ENCODE measurements at regions not wholly inside any gene's neighbourhood (a gene's known extent, or its start where the extent isn't known, plus 50 kb on each side); places are given as distances from the start of the nearest gene placed in this dataset.

DNA sequence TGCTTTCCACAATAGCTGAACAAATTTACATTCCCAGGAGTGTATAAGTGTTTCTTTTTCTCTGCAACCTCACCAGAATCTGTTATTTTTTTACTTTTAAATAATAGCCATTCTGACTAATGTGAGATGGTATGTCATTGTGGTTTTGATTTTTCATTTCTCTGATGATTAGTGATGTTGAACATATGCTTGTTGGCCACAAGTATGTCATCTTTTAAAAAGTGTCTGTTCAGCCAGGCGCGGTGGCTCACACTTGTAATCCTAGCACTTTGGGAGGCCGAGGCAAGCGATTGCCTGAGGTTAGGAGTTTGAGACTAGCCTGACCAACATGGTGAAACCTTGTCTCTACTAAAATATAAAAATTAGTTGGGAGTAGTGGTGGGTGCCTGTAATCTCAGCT lies 619.3 kb downstream of the SI start:
- H3K36me3 Mint-ChIP-seq: no peaks in the 10 kb centered on the region
- H3K4me1 Mint-ChIP-seq: no peaks in the 10 kb centered on the region
- Histone ChIP-seq H3K79me2 (ENCODE audit: insufficient read depth, low read length) (no peaks in the 10 kb centered on the region), H3K27me3 (ENCODE audit: control insufficient read depth in 2 of 2, insufficient read depth in 2 of 2, low read length in 2 of 2) (no peaks in the 10 kb centered on the region), H3K27ac (ENCODE audit: low read depth in 1 of 2, low read length in 2 of 2) (no peak overlapping the region), H3K9ac (ENCODE audit: insufficient read depth, low read length, poor library complexity, severe bottlenecking) (no peak overlapping the region), H3K4me3 (replicated peaks in 1 of 3; ENCODE audit: low read depth in 2 of 3, low read length in 3 of 3) (no peak overlapping the region), H4K20me1 (ENCODE audit: insufficient read depth, low read length) (no peaks in the 10 kb centered on the region), H3K4me1 (ENCODE audit: control insufficient read depth in 1 of 2, insufficient read depth in 2 of 2, low read length in 2 of 2) (no peaks in the 10 kb centered on the region), H2AFZ (ENCODE audit: insufficient read depth, low read depth, low read length, poor library complexity, severe bottlenecking) (no peak overlapping the region), H3K4me2 (replicated peaks; ENCODE audit: extremely low read depth, low read length, poor library complexity, severe bottlenecking) (no peak overlapping the region), H3K9me3 (replicated peaks in 1 of 2; ENCODE audit: control insufficient read depth in 1 of 2, insufficient read depth in 1 of 2, low read length in 2 of 2) (peaks cover 0 to 4% of the 10 kb centered on the region in 2 donors), H3K36me3 (replicated peaks in 1 of 2; ENCODE audit: control insufficient read depth in 1 of 2, insufficient read depth in 2 of 2, low read length in 2 of 2) (no peaks in the 10 kb centered on the region)
- H3K27ac Mint-ChIP-seq: no peak overlapping the region
- DNase-seq: no peak
- intact Hi-C loops (cut with micrococcal nuclease): no loop called here
- peaks cover 0 to 9% (median 2%) of the 10 kb centered on the region in 7 donors for H3K9me3 Mint-ChIP-seq
- no peaks in the 10 kb centered on the region for H3K27me3 Mint-ChIP-seq (ENCODE audit: low read depth in 3 of 3)
- no peak overlapping the region for H3K4me3 Mint-ChIP-seq
- 100% methylated on average over 2 of the region's 4 CpGs for WGBS (ENCODE audit: insufficient coverage)
- TF ChIP-seq, protein P1, sequence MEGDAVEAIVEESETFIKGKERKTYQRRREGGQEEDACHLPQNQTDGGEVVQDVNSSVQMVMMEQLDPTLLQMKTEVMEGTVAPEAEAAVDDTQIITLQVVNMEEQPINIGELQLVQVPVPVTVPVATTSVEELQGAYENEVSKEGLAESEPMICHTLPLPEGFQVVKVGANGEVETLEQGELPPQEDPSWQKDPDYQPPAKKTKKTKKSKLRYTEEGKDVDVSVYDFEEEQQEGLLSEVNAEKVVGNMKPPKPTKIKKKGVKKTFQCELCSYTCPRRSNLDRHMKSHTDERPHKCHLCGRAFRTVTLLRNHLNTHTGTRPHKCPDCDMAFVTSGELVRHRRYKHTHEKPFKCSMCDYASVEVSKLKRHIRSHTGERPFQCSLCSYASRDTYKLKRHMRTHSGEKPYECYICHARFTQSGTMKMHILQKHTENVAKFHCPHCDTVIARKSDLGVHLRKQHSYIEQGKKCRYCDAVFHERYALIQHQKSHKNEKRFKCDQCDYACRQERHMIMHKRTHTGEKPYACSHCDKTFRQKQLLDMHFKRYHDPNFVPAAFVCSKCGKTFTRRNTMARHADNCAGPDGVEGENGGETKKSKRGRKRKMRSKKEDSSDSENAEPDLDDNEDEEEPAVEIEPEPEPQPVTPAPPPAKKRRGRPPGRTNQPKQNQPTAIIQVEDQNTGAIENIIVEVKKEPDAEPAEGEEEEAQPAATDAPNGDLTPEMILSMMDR (IDR thresholded peaks at IDR 0.05): no peak

DNA sequence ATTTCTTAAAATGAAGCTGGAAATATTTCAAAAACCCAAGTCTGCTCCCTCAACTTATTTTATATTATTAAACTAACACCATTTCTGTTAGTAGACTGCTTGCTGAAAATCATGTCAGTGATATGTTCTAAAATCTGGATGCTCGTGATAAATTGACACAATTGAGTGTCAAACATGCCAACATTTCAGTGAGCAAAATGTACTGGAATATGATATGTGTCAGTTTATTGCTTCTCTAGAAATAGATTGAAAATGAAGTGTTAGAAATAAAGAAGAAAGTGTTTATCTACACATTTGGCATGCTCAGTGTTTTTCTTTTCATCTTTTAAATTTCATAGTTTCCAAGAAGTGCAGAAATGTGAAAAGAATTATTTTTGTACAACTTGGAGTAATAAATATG lies 624.6 kb downstream of the SI start:
- no CpG with 5 or more reads among the region's 1 CpG for WGBS (ENCODE audit: insufficient coverage)
- TF ChIP-seq, protein P1 (IDR thresholded peaks at IDR 0.05): no peak
- no peak overlapping the region for H2AFZ ChIP-seq (ENCODE audit: insufficient read depth, low read depth, low read length, poor library complexity, severe bottlenecking)
- no peaks in the 10 kb centered on the region for H4K20me1 ChIP-seq (ENCODE audit: insufficient read depth, low read length)
- H3K79me2 ChIP-seq (ENCODE audit: insufficient read depth, low read length): no peaks in the 10 kb centered on the region
- Mint-ChIP-seq H3K4me1 (no peaks in the 10 kb centered on the region), H3K4me3 (no peak overlapping the region), H3K9me3 (peaks cover 0 to 6% (median 4%) of the 10 kb centered on the region in 7 donors), H3K36me3 (no peaks in the 10 kb centered on the region), H3K27me3 (ENCODE audit: low read depth in 3 of 3) (no peaks in the 10 kb centered on the region), H3K27ac (no peak overlapping the region)
- intact Hi-C loops (cut with micrococcal nuclease): no loop called here
- no peaks in the 10 kb centered on the region for H3K4me1 ChIP-seq (ENCODE audit: control insufficient read depth in 1 of 2, insufficient read depth in 2 of 2, low read length in 2 of 2)
- no peak overlapping the region for H3K9ac ChIP-seq (ENCODE audit: insufficient read depth, low read length, poor library complexity, severe bottlenecking)
- H3K27me3 ChIP-seq (ENCODE audit: control insufficient read depth in 2 of 2, insufficient read depth in 2 of 2, low read length in 2 of 2): no peaks in the 10 kb centered on the region
- H3K9me3 ChIP-seq (replicated peaks in 1 of 2; ENCODE audit: control insufficient read depth in 1 of 2, insufficient read depth in 1 of 2, low read length in 2 of 2): peaks cover 1 to 7% of the 10 kb centered on the region in 2 donors
- no peak overlapping the region for H3K4me2 ChIP-seq (replicated peaks; ENCODE audit: extremely low read depth, low read length, poor library complexity, severe bottlenecking)
- no peak overlapping the region for H3K27ac ChIP-seq (ENCODE audit: low read depth in 1 of 2, low read length in 2 of 2)
- DNase-seq: no peak
- no peak overlapping the region for H3K4me3 ChIP-seq (replicated peaks in 1 of 3; ENCODE audit: low read depth in 2 of 3, low read length in 3 of 3)
- H3K36me3 ChIP-seq (replicated peaks in 1 of 2; ENCODE audit: control insufficient read depth in 1 of 2, insufficient read depth in 2 of 2, low read length in 2 of 2): no peaks in the 10 kb centered on the region

Data from CD14-positive monocyte (primary cell).